Skeletal muscle cell (primary cell): ENCODE measurements at regions not wholly inside any gene's neighbourhood (a gene's known extent, or its start where the extent isn't known, plus 50 kb on each side); places are given as distances from the start of the nearest gene placed in this dataset.

Source experiments
- DNase-seq: peaks from one replicate; pipeline ENCODE4 v3.0.0-alpha.2; 2010; ENCODE audit warnings: low read depth
- H3K4me3 ChIP-seq: 2 replicates; pipeline ENCODE4 v1.5.1; 2011; ENCODE audit warnings: low read depth, mild to moderate bottlenecking, control low read depth, low read length, moderate library complexity

DNA sequence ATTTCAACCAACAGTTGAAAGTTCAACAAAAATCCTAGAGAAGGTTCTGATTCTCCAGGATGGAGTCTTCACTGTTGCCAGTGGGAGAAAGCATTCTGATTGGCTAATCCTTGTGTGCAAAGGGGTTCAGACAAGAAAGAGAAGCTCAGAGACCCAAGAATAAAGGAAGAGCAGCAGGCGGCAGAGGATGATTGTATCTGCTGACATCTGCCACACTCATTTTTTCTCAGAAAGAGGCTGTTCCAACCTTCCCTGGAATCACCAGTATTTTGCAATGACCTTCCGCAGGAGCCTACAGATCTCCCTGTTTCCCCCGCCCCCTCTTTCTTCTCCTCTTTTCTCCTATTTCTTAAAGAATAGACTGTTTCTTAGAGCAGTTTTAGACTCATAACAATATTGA is 376.7 kb downstream of the CDH26 start:
- H3K4me3 ChIP-seq = no peak overlapping the region
- no peak for DNase-seq

DNA sequence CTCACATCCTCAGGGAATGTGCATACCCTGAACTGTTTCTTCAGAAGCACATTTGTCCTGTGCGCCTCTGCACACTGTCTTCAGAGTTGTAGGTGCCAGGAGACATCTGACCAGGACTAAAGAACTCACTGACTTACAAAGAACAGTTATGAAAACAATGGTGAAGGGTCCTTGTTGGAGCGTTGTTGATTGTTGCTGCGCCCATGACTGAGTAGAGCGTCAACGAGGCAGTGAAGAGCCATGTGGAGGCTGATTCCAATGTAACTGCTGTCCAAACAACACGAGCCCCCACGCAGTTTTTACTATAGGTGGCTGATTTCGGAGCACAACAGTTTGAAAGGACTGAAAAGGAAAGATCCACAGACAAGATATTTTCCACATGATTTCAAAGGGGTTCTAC is 380.3 kb downstream of the CDH26 start:
- DNase-seq = no peak
- H3K4me3 ChIP-seq = no peak overlapping the region

DNA sequence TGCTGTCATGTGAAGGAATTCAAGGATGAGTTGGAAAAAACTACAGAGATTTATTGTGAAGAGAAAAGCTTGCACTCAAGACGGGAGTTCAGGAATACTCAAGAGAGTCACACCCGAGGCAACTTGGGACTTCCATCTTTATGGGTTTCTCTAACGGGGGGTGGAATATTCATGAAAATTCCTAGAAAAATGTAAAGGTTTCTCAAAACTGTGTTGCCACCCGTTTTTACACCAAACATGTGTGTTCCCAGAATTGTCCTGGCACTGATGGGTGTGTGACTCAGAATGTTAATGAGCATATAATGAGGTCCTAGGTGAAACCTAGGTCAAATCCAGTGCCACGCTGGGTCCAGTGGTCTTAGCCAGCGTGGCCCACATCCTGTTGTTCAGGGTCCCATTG is 381.5 kb downstream of the CDH26 start:
- DNase-seq = no peak
- H3K4me3 ChIP-seq = no peak overlapping the region

DNA sequence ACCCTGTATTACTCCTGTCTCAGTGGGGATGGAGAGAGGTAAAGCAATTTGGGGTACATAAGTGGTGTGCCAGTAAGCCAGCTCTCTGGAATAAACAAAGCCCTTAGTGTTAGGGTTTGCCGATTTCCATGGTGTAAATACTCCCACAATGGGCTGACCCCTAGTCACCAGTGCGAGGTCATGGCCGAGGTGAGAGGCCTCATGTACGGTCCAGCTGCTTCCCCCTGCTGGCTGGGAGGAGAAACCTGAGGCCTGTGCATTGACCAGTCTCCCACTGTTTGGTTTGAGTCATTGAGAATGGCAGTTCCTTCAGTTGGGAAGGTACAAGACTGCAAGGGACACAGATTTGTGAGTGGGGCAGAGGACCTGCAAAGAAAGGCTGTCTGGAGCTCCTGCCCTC is 382.0 kb downstream of the CDH26 start:
- DNase-seq = no peak
- H3K4me3 ChIP-seq = no peak overlapping the region

DNA sequence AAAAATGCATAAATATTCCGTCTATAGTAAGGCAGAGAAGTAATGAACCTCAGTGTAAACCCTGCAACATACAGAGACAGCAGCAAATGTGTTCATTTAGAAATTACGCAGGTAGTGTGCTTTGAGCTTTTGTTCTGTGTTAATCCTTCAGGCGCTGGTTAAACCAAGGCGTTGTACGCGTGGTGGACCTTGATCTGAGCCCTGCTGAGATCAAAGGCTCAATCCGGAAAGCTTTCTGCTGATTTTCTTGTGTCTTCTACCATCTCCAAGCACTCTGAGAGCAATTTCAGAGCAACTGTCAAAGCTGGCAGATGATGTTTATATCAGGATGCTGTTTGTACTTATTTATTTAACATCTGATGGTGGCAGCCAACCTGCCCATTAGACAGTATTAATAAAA is 382.8 kb downstream of the CDH26 start:
- H3K4me3 ChIP-seq = no peak overlapping the region
- DNase-seq = no peak

DNA sequence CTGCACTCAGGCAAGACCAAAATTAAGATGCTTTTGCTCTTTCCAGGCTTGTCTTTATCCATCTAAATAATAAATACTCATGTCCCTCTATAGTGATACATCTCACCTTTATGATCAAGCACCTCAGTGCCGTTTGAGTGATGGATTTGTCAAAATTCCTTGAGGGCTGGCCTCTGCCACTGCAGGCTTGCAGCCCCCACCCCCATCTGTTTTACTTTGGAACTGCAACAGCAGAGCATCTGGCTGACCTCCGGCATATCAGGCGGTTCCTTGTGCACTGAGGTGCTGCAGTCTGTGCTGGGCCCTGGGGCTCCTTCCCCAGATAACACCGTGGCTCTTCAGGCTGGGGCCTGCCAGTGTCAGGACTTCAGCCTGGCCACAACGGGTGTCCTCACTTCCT is 386.9 kb downstream of the CDH26 start:
- no peak for DNase-seq
- no peak overlapping the region for H3K4me3 ChIP-seq

DNA sequence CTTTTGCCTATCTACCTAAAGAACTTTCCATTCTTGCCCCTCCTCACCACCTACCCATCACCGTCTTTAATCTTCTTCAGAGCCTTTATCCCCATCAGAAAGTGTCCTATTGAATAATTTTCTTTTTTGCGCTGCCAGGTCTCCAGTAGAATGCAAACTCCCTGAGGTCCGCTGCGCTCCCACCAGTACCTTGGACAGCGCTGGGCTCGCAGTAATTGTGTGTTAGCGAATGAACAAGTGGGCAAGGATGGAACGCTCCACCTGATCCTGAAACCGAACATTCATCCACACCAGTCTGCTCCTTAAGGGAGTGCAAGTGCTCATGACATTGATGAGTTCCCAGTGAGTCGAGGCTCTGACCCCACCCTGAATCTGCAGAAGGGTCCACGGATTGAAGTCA is 391.2 kb downstream of the CDH26 start:
- H3K4me3 ChIP-seq = no peak overlapping the region
- DNase-seq = no peak

DNA sequence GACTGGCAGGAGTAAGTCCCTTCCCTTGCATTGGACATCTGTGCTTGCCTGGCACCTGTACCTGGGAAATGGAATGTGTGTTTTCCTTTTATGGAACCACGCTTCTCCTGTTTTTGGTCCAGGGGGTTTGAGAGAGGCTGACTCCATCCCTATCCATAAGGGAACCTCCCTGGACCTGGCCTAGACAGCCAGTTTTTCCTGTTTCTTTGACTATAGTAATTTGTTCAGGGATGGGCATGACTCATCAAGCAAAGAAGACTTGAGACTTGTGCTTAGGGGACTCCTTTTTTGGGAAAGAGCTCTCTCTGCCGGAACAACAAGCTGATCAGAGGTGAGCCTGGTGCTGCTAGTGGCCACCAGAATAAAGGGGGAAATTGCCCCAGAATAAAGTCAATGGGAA is 393.8 kb downstream of the CDH26 start:
- no peak for DNase-seq

DNA sequence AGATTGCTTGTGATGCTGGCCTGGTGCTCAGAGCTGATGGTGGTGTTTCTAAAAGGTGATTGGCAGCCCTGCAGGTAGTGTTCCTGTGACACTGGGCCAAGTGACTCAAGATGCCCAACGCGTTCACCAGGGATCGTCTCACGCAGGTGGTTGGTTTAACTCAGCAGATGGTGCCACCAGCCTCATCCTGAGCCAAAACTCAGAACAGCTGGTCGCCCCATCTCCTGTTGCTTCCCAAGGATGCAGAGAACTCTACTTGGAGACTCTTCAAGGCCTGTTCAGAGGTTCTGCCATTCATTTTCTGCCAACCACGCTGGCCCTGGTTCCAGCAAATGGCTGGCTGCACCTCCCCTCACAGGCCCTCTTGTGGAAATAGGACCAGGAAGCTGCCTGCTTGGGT is 394.4 kb downstream of the CDH26 start:
- H3K4me3 ChIP-seq = no peak overlapping the region
- DNase-seq = no peak

More for the DNA sequence above, 393.8 kb downstream of the CDH26 start:
- no peak overlapping the region for H3K4me3 ChIP-seq

DNA sequence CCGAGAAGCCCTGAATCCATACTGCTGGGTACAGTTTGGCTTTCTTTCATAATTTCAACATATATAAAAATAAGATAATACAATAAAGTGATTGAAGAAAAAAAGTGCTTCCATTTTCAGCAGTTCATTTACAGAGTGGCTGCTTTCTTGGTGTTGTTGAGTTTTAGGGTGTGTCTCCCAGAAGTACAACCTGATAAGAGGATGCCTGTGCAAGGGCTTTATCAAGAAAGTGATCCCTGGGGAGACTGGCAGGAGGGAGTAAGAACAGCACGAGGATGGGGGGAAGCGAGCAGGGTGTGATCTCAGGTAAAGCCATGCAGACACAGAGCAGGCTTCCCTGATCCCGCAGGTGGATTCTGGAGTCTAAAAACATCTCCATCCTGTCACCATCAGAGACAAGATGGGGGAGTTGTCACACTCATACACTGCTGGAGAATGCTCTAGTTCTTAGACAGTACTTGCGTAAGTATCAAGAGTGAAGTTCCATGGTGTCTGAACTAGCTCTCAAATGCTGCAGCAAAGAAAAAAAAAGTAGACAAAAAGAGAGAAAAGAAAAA is 395.9 kb downstream of the CDH26 start:
- no peak overlapping the region for H3K4me3 ChIP-seq
- DNase-seq = no peak

DNA sequence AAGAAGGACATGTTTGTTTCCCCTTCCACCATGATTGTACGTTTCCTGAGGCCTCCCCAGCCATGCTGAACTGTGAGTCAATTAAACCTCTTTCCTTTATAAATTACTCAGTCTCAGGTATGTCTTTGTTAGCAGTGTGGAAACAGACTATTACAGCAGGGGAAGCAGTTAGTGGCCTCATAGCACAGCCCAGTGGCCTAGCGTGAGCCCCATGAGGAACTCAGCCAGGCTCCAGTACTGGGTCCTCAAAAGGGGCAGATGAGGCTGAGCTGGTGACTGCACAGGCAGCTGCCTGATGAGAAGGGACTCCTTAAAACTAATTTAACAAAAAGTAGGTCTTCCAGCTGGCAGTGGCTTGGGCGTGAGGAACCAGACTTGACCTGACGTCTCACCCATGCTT is 399.9 kb downstream of the CDH26 start:
- H3K4me3 ChIP-seq = no peak overlapping the region
- DNase-seq = no peak

DNA sequence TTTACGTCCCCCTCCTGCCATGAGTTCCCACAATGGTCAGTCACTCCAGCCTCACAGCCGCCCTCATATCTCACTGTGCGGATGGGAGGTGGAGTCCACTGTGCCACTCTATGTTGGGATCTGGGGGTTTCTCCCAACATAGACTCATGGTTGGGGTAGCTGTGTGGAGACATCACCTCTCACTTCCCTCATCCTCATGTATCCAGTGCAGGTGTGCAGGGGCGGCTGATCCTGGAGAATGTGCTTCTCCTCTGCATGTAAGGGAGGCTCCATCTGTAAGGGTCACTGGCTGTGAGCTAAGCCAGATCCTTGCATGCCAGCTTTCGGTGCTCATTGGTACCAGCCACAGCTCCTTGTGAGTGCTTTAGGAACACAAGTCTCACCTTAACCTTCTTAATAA is 400.8 kb downstream of the CDH26 start:
- H3K4me3 ChIP-seq = no peak overlapping the region
- no peak for DNase-seq

DNA sequence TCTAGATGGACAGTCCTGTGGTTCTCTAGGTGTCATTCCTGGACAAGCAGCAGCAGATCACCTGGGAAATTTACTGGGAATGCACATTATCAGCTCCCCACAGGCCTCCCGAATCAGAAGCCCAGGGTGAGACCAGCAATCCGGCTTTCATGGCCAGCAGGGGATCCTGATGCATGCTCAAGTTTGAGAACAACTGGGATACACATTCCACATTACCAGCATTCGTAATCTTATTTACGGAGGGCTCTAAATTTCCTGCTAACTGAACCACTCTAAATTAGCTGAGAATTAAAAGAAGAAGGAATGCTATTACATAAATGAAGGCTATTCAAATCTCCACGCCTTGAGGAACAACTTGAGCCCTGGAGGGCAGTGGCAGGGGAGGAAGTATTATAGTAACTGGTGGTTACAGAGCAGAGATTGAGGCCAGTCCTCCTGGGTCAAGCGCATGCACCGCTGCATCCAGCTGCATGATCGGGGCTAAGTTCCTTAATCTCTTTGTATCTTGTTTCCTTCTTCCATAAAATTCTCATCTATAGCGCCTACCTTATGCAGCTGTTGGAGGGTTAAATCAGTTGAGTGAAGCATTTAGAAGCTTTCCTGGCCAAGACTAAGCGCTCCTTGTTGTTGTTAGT is 403.7 kb downstream of the CDH26 start:
- no peak for DNase-seq
- H3K4me3 ChIP-seq = no peak overlapping the region

DNA sequence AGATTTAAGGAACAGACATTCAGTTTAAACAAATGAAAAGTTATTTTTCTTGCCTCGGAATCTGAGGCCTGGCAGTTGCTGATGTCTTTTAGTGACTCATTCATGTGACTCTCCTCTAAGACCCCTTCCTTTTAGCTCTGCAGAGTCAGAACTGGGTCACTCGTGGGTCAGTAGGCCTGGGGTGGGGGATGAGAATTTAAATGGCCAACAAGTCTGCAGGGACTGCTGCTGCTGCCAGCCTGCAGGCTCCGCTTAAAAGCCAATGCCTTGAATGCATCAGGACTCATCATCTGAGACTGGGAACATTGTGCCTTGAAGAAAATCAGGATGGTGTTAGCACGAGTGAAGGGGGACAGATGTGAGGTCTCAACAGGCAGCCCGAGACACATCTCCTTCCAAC is 404.3 kb downstream of the CDH26 start:
- H3K4me3 ChIP-seq = no peak overlapping the region
- DNase-seq = no peak

DNA sequence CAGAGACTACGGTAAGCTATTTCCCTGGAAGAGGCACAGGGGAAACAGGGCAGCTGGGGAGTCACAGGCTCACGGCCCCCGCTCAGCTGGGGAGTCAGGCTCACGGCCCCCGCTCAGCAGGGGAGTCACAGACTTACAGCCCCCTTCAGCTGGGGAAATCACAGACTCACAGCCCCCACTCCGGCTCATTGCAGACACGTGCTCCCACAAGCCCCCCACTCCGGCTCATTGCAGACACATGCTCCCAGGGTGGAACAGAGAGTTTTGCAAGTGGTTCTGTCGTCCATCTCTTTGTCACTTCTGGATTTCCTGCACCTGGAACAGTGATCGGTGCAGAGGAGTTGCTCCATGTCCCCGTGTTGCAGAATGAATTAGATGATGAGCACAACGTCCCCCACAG is 405.5 kb downstream of the CDH26 start:
- H3K4me3 ChIP-seq = no peak overlapping the region
- no peak for DNase-seq

DNA sequence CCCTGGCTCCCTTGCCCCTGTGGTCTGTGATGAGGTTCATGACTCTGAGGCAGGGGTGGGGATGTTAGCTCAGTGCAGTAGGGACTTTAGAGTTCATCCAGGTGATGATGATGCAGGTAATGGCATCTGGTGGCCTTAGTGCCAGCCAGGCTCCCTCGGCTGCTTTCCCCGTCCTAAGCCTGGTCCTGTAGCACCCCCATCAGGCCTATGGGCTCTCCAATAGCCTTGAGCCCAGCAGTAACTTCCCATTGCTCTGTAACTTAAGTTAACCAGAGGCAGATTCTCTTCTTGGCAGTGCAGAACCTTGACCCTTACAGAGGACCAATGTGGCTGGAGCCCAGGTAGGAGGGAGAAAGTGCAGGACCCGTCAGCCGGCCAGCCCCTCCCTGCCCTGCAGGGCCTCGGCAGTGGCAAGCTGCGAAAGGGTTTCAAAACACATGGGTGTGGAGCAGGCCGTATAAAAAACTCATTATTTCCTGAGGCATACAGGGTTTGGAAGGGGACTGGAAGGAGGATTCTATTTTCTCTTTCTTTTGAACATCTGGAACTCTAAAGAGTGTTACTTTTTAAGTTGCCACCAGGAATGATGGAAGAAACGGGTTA is 406.9 kb downstream of the CDH26 start:
- H3K4me3 ChIP-seq = no peak overlapping the region
- no peak for DNase-seq

DNA sequence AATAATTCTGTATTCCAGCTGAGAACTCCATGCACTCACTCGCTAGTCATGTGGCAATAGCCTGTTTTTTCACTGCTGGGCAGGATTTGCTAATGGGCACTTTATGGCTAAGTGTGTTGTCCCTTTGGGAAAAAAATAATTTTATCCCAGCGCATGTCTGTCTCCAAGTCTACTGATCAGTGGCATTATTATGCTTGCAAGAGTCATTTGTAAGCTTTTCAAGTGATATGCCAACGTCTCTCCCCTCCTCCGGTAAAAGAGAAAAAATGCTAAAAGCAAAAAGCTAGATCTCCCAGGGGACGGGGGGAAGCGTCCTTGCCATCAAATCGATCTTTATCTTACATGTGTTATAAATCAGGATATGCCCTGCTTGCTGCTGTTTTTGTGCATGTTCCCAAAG is 407.7 kb downstream of the CDH26 start:
- no peak overlapping the region for H3K4me3 ChIP-seq
- no peak for DNase-seq

DNA sequence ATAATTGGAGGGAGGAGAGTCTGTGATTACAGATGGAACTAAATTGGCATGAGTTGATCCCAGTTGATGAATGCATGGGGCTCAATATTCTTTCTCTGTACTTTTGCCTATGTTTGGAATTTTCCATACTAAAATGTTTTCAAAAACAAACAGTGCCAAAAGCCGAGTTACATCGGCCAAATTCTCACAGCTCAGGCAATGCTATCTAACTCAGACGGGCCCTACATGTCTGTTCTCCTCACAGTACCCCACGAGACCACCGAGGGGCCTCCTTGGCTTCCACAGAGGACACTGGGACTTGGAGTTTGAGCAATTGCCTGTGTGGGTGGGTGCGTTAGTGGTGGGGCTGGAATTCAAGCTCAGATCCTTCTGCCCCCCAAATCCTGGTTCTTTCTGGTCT is 413.2 kb downstream of the CDH26 start:
- DNase-seq = no peak
- H3K4me3 ChIP-seq = no peak overlapping the region

DNA sequence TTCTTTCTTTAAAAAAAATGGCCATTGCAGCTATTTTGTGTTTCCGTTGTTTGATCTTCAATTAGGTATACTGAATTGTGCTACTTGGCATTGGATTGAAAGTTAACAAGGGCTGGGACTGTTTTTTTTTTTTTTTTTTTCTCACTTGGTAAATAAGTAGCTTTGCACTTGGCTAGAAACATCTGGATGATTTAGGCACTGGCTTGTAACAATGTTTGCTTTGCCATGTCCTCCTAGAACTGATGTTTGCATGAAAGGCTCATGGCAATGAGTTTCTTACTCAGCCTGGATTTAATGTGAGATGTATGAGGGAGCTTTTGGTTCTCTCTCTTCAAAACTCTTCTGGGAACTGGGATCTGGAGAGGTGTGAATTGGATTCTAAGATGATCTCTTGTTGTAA is 414.1 kb downstream of the CDH26 start:
- DNase-seq = no peak
- no peak overlapping the region for H3K4me3 ChIP-seq

DNA sequence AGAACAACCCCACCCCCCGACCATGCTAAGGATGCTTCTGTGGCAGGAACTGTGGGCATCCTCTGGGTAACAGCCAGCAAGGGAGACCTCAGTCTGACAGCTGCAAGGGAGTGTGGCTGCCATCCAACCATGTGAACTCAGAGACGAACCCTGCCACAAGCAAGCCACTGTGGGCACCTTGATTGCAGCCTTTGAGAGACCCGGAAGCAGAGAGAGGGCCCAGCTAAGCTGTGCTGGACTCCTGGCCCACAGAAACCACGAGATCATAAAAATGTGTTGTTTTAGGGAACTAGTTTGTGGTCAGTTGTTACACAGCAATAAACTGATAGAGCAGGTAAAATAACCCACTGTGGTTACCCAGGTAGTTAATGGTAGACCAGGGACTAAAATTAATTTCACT is 414.6 kb downstream of the CDH26 start:
- DNase-seq = no peak
- no peak overlapping the region for H3K4me3 ChIP-seq

DNA sequence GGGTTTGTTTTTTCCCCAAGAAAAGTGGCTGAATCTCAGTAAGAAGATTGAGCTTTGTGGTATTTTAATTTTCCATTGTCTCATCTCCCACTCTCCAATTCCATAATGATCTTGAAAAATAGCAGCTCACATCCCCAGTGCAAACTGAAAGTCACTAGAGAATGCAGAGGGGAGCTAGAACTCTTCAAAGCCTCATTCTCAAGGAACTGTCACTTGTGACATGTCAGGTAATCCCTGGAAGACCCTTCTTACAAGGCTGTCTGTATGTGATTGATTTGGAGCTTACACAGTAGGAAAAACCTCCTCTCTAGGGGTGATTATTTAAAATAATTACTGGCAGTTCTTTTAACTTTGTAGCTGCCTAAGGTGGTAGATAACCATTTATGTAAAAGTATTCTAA is 420.4 kb downstream of the CDH26 start:
- no peak for DNase-seq
- H3K4me3 ChIP-seq = no peak overlapping the region
